Ovary (tissue), 7 donors: ENCODE measurements at regions not wholly inside any gene's neighbourhood (a gene's known extent, or its start where the extent isn't known, plus 50 kb on each side); places are given as distances from the start of the nearest gene placed in this dataset.

ENCODE experiments used
- DNase-seq, 5 donors: peaks; one replicate each; pipeline ENCODE4 v3.0.0-alpha.2; 2019 to 2020
- H3K27ac ChIP-seq, 2 donors: fragments of 200-600 bp; one replicate each; pipeline versions ENCODE4 v1.5.1 to v1.8.0; 2019 to 2022
- H3K27me3 ChIP-seq: fragments of 200-600 bp; one replicate; pipeline ENCODE4 v1.8.0; 2022
- H3K36me3 ChIP-seq: fragments of 200-600 bp; sonication (generic); one replicate; pipeline ENCODE4 v1.5.1; 2019
- H3K4me1 ChIP-seq: one replicate; pipeline ENCODE4 v1.8.1; 2013; ENCODE audit warnings: mild to moderate bottlenecking, moderate library complexity; ENCODE audit not compliant: insufficient read depth
- H3K4me3 ChIP-seq: fragments of 200-600 bp; sonication (generic); one replicate; pipeline ENCODE4 v1.5.1; 2017
- H3K9me3 ChIP-seq, 2 donors: fragments of 200-600 bp in 1 of 2; sonication (generic) in 1 of 2; one replicate each; pipeline versions ENCODE4 v1.5.1 to v1.8.1; 2013 to 2019; ENCODE audit warnings: mild to moderate bottlenecking in 1 of 2, moderate library complexity in 1 of 2
- CTCF ChIP-seq, 3 donors: fragments of 450-650 bp in 2 of 3; fragments of 200-600 bp in 1 of 3; IDR thresholded peaks; one replicate each; pipeline versions ENCODE4 v1.5.1 to v1.8.0; 2016 to 2022; ENCODE audit warnings: antibody characterized with exemption in 3 of 3, mild to moderate bottlenecking in 1 of 3
- EP300 ChIP-seq: sonication (generic); formaldehyde crosslinking; IDR thresholded peaks from one replicate; pipeline ENCODE4 v1.6.1; 2017; ENCODE audit warnings: antibody characterized with exemption
- POLR2A ChIP-seq: fragments of 450-650 bp; IDR thresholded peaks from one replicate; pipeline ENCODE4 v1.6.1; 2017; ENCODE audit warnings: antibody characterized with exemption, mild to moderate bottlenecking, moderate library complexity
- WGBS, 3 donors: extraction: QIAGEN DNeasy Blood & Tissue Kit in 1 of 3; methylation state at CpG; one replicate each; pipeline versions ENCODE4 v1.1.5 to v1.1.7; 2013 to 2017; 5-methylcytosine and 5-hydroxymethylcytosine counted together
- intact Hi-C, 4 donors: fragments of 100-400 bp; cut with DNase I; formaldehyde crosslinking; loops; one replicate each; pipeline versions ENCODE4 v1.11.0 to v1.15.1; 2022 to 2023
- donor health status: DM: no; HTN: no; CAD: no; lungs with moderate emphysema.
- donor health status: DM: no; HTN: no; CAD: no.
- donor health status: Bipolar disorder and iron deficiency.
- donor health status: DM: no; HTN: no; CAD: no.
- donor health status: DM: yes; HTN: yes; CAD: no.

GRCh38 chr13:27007166-27007565 lies 164.4 kb downstream of the USP12 start:
- H3K36me3 ChIP-seq: no peaks in the 10 kb centered on the region
- H3K4me3 ChIP-seq: no peak overlapping the region
- WGBS, 3 donors: 10 to 15% (median 14%) methylated on average over 12 of the region's 12 CpGs
- peaks cover 2% of the 10 kb centered on the region for H3K4me1 ChIP-seq
- no peak for DNase-seq
- no peak for TF ChIP-seq POLR2A
- no peak for TF ChIP-seq CTCF (IDR thresholded peaks at IDR 0.05)
- no peak for TF ChIP-seq EP300
- H3K27ac ChIP-seq: no peak overlapping the region
- intact Hi-C loops: no loop called here
- no peaks in the 10 kb centered on the region for H3K27me3 ChIP-seq
- H3K9me3 ChIP-seq: no peaks in the 10 kb centered on the region

- DNase-seq: no peak
- TF ChIP-seq POLR2A (no peak), CTCF (IDR thresholded peaks at IDR 0.05) (no peak), EP300 (no peak)
These were observed 165.0 kb downstream of the USP12 start for GRCh38 chr13:27006519-27007161.

GRCh38 chr13:27005976-27006518 lies 165.6 kb downstream of the USP12 start:
- no peak overlapping the region for H3K27ac ChIP-seq
- 63 to 82% (median 66%) methylated on average over 8 of the region's 8 CpGs for WGBS, 3 donors
- H3K27me3 ChIP-seq: no peaks in the 10 kb centered on the region

More at GRCh38 chr13:27006519-27007161, 165.0 kb downstream of the USP12 start:
- Histone ChIP-seq H3K4me1 (peaks cover 2% of the 10 kb centered on the region), H3K4me3 (peak overlapping the region; percentile 23), H3K27ac (no peak overlapping the region), H3K36me3 (no peaks in the 10 kb centered on the region), H3K9me3 (no peaks in the 10 kb centered on the region), H3K27me3 (no peaks in the 10 kb centered on the region)
- intact Hi-C loops: no loop called here
- 1 to 3% (median 2%) methylated on average over 23 to 29 of the region's 29 CpGs for WGBS, 3 donors

DNA sequence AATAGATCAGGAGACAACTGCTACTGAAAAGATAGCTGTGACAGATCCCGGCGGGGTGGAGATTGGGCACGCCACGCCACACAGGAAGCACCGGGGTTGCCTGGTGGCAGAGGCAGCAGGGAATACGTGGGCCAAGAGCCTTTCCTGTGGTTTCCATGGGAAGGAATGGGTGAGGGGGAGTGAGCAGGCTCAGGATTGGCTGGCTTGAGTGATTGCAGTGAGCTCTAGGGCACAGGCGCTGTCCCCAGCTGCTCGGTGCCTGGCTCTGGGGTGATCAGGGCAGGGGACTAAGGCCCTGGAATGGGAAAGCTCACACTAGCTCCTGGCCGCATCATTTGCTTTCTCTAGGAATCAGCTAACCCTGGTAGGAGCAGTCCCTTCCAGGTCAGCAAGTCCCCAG lies 166.1 kb downstream of the USP12 start:
- no peaks in the 10 kb centered on the region for H3K9me3 ChIP-seq
- 37 to 49% (median 38%) methylated on average over 9 of the region's 9 CpGs for WGBS, 3 donors
- H3K4me3 ChIP-seq: no peak overlapping the region
- H3K36me3 ChIP-seq: no peaks in the 10 kb centered on the region
- no peak overlapping the region for H3K27ac ChIP-seq
- peaks cover 2% of the 10 kb centered on the region for H3K4me1 ChIP-seq
- intact Hi-C loops: no loop called here
- no peaks in the 10 kb centered on the region for H3K27me3 ChIP-seq
- TF ChIP-seq POLR2A: no peak
- no peak for TF ChIP-seq CTCF (IDR thresholded peaks at IDR 0.05)
- no peak for TF ChIP-seq EP300
- DNase-seq: no peak

More at GRCh38 chr13:27005976-27006518, 165.6 kb downstream of the USP12 start:
- no peak for TF ChIP-seq EP300
- intact Hi-C loops: no loop called here
- Histone ChIP-seq H3K4me1 (peaks cover 2% of the 10 kb centered on the region), H3K36me3 (no peaks in the 10 kb centered on the region), H3K4me3 (no peak overlapping the region), H3K9me3 (no peaks in the 10 kb centered on the region)
- no peak for DNase-seq

DNA sequence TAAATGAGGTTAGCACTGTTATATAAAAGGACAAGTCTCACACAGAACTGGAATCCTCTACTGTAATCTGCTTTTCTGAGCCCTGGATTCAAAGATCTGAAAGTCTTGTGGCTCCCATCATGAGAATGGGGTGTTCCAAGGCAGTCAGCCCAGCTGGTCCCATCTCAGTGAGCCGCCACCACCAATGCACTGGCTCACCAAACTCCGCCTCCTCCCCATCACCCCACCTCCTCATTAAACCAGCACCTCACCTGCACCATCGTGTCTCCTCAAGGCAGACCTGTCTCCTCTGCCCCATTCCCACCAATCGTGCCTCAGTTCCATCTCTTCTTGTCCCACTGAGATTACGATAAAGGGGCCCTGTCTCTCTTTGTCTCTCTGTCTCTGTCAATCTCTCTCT lies 166.7 kb downstream of the USP12 start:
- intact Hi-C loops: no loop called here
- peaks cover 2% of the 10 kb centered on the region for H3K4me1 ChIP-seq
- TF ChIP-seq CTCF (IDR thresholded peaks at IDR 0.05): no peak
- no peak for TF ChIP-seq EP300
- no peak for TF ChIP-seq POLR2A
- DNase-seq: no peak
- H3K27me3 ChIP-seq: no peaks in the 10 kb centered on the region
- WGBS, 3 donors: 80 to 89% (median 86%) methylated on average over 5 of the region's 5 CpGs
- no peak overlapping the region for H3K4me3 ChIP-seq
- H3K9me3 ChIP-seq: no peaks in the 10 kb centered on the region
- H3K27ac ChIP-seq: no peak overlapping the region
- no peaks in the 10 kb centered on the region for H3K36me3 ChIP-seq
